Right forelimb (tissue), 1 donor: ENCODE measurements at regions not wholly inside any gene's neighbourhood (a gene's known extent, or its start where the extent isn't known, plus 50 kb on each side); places are given as distances from the start of the nearest gene placed in this dataset.

Experiments
- DNase-seq: peaks from one replicate; pipeline ENCODE4 v3.0.0-alpha.2; 2018

GRCh38 chr10:10872035-10872673, 145.5 kb upstream of the CELF2 start:
- no peak for DNase-seq

GRCh38 chr10:10872764-10873163, 144.9 kb upstream of the CELF2 start:
- no peak for DNase-seq

- no peak for DNase-seq
Observed at GRCh38 chr10:10873289-10873688, 144.4 kb upstream of the CELF2 start.

- no peak for DNase-seq
Observed at GRCh38 chr10:10873915-10874314, 143.8 kb upstream of the CELF2 start.

- DNase-seq: no peak
Observed at GRCh38 chr10:10878963-10879362, 138.7 kb upstream of the CELF2 start.

GRCh38 chr10:10881117-10881813, 136.4 kb upstream of the CELF2 start:
- no peak for DNase-seq

GRCh38 chr10:10883737-10884136, 133.9 kb upstream of the CELF2 start:
- no peak for DNase-seq

GRCh38 chr10:10886861-10887531, 130.7 kb upstream of the CELF2 start:
- DNase-seq: no peak

GRCh38 chr10:10891124-10892082, 126.3 kb upstream of the CELF2 start:
- DNase-seq: no peak

- no peak for DNase-seq
Observed at GRCh38 chr10:10892290-10892875, 125.3 kb upstream of the CELF2 start.

GRCh38 chr10:10897400-10897799, 120.3 kb upstream of the CELF2 start:
- DNase-seq: no peak

- DNase-seq: no peak
Observed at GRCh38 chr10:10901906-10902305, 115.8 kb upstream of the CELF2 start.

- DNase-seq: no peak
Observed at GRCh38 chr10:10902951-10903350, 114.7 kb upstream of the CELF2 start.

- no peak for DNase-seq
Observed at GRCh38 chr10:10903620-10904019, 114.1 kb upstream of the CELF2 start.

- DNase-seq: no peak
Observed at GRCh38 chr10:10910634-10911033, 107.0 kb upstream of the CELF2 start.

- DNase-seq: no peak
Observed at GRCh38 chr10:10911035-10911434, 106.6 kb upstream of the CELF2 start.

- peak; percentile 78 for DNase-seq
Observed at GRCh38 chr10:10911471-10911921, 106.2 kb upstream of the CELF2 start.

- no peak for DNase-seq
Observed at GRCh38 chr10:10914144-10914543, 103.5 kb upstream of the CELF2 start.

GRCh38 chr10:10915215-10915614, 102.5 kb upstream of the CELF2 start:
- DNase-seq: no peak

- DNase-seq: no peak
Observed at GRCh38 chr10:10917031-10917430, 100.6 kb upstream of the CELF2 start.

- DNase-seq: no peak
Observed at GRCh38 chr10:10919976-10920375, 97.7 kb upstream of the CELF2 start.

GRCh38 chr10:10921826-10922461, 95.7 kb upstream of the CELF2 start:
- DNase-seq: no peak
